Mesodermal cell (in vitro differentiated cells): ENCODE measurements at regions not wholly inside any gene's neighbourhood (a gene's known extent, or its start where the extent isn't known, plus 50 kb on each side); places are given as distances from the start of the nearest gene placed in this dataset.

Source experiments
- H3K27ac ChIP-seq: 2 replicates; pipeline ENCODE4 v1.7.0; 2013; ENCODE audit warnings: mild to moderate bottlenecking, low read depth, low read length, moderate library complexity; ENCODE audit not compliant: severe bottlenecking
- H3K36me3 ChIP-seq: 2 replicates; pipeline ENCODE4 v1.7.1; 2013; ENCODE audit warnings: mild to moderate bottlenecking, low read length, moderate library complexity; ENCODE audit not compliant: control insufficient read depth, insufficient read depth
- H3K4me1 ChIP-seq: one replicate; pipeline ENCODE4 v1.7.1; 2013; ENCODE audit warnings: mild to moderate bottlenecking, low read length; ENCODE audit not compliant: insufficient read depth, control insufficient read depth, poor library complexity, severe bottlenecking
- H3K4me3 ChIP-seq: 2 replicates; pipeline ENCODE4 v1.7.0; 2013; ENCODE audit warnings: low read length, control low read depth, mild to moderate bottlenecking; ENCODE audit not compliant: insufficient read depth, poor library complexity, severe bottlenecking; ENCODE audit errors: extremely low read depth
- H3K9me3 ChIP-seq: 2 replicates; pipeline ENCODE4 v1.7.1; 2013; ENCODE audit warnings: mild to moderate bottlenecking, low read length, moderate library complexity; ENCODE audit not compliant: control insufficient read depth
- WGBS, 2 experiments: methylation state at CpG; one replicate each; pipeline ENCODE4 v1.1.5; 2013; ENCODE audit warnings: missing lambda C conversion rate in 2 of 2; ENCODE audit not compliant: insufficient coverage in 2 of 2; 5-methylcytosine and 5-hydroxymethylcytosine counted together

- H3K4me3 ChIP-seq, result no peak overlapping the region
- no peak overlapping the region for H3K27ac ChIP-seq
- H3K9me3 ChIP-seq, result no peaks in the 10 kb centered on the region
- 100% methylated on average over 1 to 3 of the region's 4 CpGs for WGBS, 2 experiments
- peaks cover 6% of the 10 kb centered on the region for H3K4me1 ChIP-seq
- no peaks in the 10 kb centered on the region for H3K36me3 ChIP-seq
Observed at GRCh38 chr6:8543714-8544113, 108.4 kb upstream of the SLC35B3 start.

- Histone ChIP-seq H3K36me3 (no peaks in the 10 kb centered on the region), H3K4me1 (no peaks in the 10 kb centered on the region), H3K9me3 (no peaks in the 10 kb centered on the region), H3K4me3 (no peak overlapping the region), H3K27ac (no peak overlapping the region)
Observed at GRCh38 chr6:8539453-8539852, 104.1 kb upstream of the SLC35B3 start.

GRCh38 chr6:8536122-8536521 is 100.8 kb upstream of the SLC35B3 start:
- Histone ChIP-seq H3K27ac (no peak overlapping the region), H3K4me3 (no peak overlapping the region), H3K9me3 (no peaks in the 10 kb centered on the region), H3K4me1 (no peaks in the 10 kb centered on the region), H3K36me3 (no peaks in the 10 kb centered on the region)
- 67 to 100% methylated on average over 1 to 3 of the region's 3 CpGs for WGBS, 2 experiments

GRCh38 chr6:8535519-8535918 is 100.2 kb upstream of the SLC35B3 start:
- WGBS, 2 experiments, result 59 to 63% methylated on average over 3 of the region's 3 CpGs
- Histone ChIP-seq H3K27ac (no peak overlapping the region), H3K4me3 (no peak overlapping the region), H3K36me3 (no peaks in the 10 kb centered on the region), H3K4me1 (no peaks in the 10 kb centered on the region), H3K9me3 (no peaks in the 10 kb centered on the region)

- Histone ChIP-seq H3K27ac (no peak overlapping the region), H3K36me3 (no peaks in the 10 kb centered on the region), H3K9me3 (no peaks in the 10 kb centered on the region), H3K4me1 (no peaks in the 10 kb centered on the region), H3K4me3 (no peak overlapping the region)
- WGBS, 2 experiments, result 93 to 97% methylated on average over 3 to 4 of the region's 12 CpGs
Observed at GRCh38 chr6:8530785-8531435, 95.6 kb upstream of the SLC35B3 start.

- Histone ChIP-seq H3K36me3 (no peaks in the 10 kb centered on the region), H3K4me3 (no peak overlapping the region), H3K4me1 (no peaks in the 10 kb centered on the region), H3K27ac (no peak overlapping the region), H3K9me3 (no peaks in the 10 kb centered on the region)
- WGBS, 2 experiments, result no CpG with 5 or more reads among the region's 2 CpGs
Observed at GRCh38 chr6:8529250-8529649, 93.9 kb upstream of the SLC35B3 start.

GRCh38 chr6:8527818-8528217 is 92.5 kb upstream of the SLC35B3 start:
- Histone ChIP-seq H3K4me1 (no peaks in the 10 kb centered on the region), H3K4me3 (no peak overlapping the region), H3K36me3 (no peaks in the 10 kb centered on the region), H3K9me3 (no peaks in the 10 kb centered on the region), H3K27ac (no peak overlapping the region)
- no CpG with 5 or more reads among the region's 1 CpG for WGBS, 2 experiments

- no peak overlapping the region for H3K27ac ChIP-seq
- H3K36me3 ChIP-seq, result no peaks in the 10 kb centered on the region
- H3K9me3 ChIP-seq, result no peaks in the 10 kb centered on the region
- no peaks in the 10 kb centered on the region for H3K4me1 ChIP-seq
- 86 to 90% methylated on average over 1 to 2 of the region's 7 CpGs for whole genome bisulfite sequencing, 2 experiments
- no peak overlapping the region for H3K4me3 ChIP-seq
Observed at GRCh38 chr6:8526624-8527023, 91.3 kb upstream of the SLC35B3 start.

GRCh38 chr6:8525370-8525769 is 90.0 kb upstream of the SLC35B3 start:
- Histone ChIP-seq H3K9me3 (no peaks in the 10 kb centered on the region), H3K27ac (no peak overlapping the region), H3K4me1 (no peaks in the 10 kb centered on the region), H3K36me3 (no peaks in the 10 kb centered on the region), H3K4me3 (no peak overlapping the region)
- WGBS, 2 experiments, result 91 to 100% methylated on average over 1 of the region's 1 CpG

GRCh38 chr6:8513174-8513573 is 77.8 kb upstream of the SLC35B3 start:
- Histone ChIP-seq H3K4me3 (no peak overlapping the region), H3K4me1 (no peaks in the 10 kb centered on the region), H3K9me3 (no peaks in the 10 kb centered on the region), H3K27ac (no peak overlapping the region), H3K36me3 (no peaks in the 10 kb centered on the region)
- WGBS, 2 experiments, result 85 to 100% methylated on average over 1 of the region's 1 CpG

GRCh38 chr6:8507286-8507685 is 71.9 kb upstream of the SLC35B3 start:
- no peak overlapping the region for H3K27ac ChIP-seq
- 96 to 97% methylated on average over 4 of the region's 5 CpGs for WGBS, 2 experiments
- peaks cover 4% of the 10 kb centered on the region for H3K4me1 ChIP-seq
- H3K9me3 ChIP-seq, result no peaks in the 10 kb centered on the region
- no peaks in the 10 kb centered on the region for H3K36me3 ChIP-seq
- H3K4me3 ChIP-seq, result no peak overlapping the region
